ENCODE measurements at regions not wholly inside any gene's neighbourhood (a gene's known extent, or its start where the extent isn't known, plus 50 kb on each side); places are given as distances from the start of the nearest gene placed in this dataset.

DNA sequence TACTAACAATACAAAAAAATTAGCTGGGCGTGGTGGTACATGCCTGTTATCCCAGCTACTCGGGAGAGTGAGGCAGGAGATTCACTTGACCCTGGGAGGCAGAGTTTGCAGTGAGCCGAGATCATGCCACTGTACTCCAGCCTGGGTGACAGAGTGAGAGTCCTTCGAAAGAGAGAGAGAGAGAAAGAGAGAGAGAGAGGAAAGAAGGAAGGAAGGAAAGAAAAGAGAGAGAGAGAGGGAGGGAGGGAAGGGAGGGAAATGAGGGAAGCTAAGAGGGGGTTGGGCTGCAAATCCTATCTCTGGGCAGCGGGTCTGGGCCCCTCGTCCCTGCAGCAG lies 59.9 kb upstream of the TFRC start:
- TF ChIP-seq, protein P1, sequence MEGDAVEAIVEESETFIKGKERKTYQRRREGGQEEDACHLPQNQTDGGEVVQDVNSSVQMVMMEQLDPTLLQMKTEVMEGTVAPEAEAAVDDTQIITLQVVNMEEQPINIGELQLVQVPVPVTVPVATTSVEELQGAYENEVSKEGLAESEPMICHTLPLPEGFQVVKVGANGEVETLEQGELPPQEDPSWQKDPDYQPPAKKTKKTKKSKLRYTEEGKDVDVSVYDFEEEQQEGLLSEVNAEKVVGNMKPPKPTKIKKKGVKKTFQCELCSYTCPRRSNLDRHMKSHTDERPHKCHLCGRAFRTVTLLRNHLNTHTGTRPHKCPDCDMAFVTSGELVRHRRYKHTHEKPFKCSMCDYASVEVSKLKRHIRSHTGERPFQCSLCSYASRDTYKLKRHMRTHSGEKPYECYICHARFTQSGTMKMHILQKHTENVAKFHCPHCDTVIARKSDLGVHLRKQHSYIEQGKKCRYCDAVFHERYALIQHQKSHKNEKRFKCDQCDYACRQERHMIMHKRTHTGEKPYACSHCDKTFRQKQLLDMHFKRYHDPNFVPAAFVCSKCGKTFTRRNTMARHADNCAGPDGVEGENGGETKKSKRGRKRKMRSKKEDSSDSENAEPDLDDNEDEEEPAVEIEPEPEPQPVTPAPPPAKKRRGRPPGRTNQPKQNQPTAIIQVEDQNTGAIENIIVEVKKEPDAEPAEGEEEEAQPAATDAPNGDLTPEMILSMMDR (IDR thresholded peaks at IDR 0.05; ENCODE audit: insufficient read depth, low read depth, low read length), result no peak
- no peak for TF ChIP-seq EZH2 (IDR thresholded peaks at IDR 0.05; ENCODE audit: insufficient read depth, low read length)
